GM18909 (cell line): ENCODE measurements at regions not wholly inside any gene's neighbourhood (a gene's known extent, or its start where the extent isn't known, plus 50 kb on each side); places are given as distances from the start of the nearest gene placed in this dataset.
A peak's percentile ranks its signal among the peaks of the same experiment; 100 is the strongest.

ENCODE experiments used
- ATAC-seq: cut with Tn5 transposase; IDR thresholded peaks from one replicate; pipeline ENCODE4 v1.9.1; 2021; ENCODE audit warnings: mild to moderate bottlenecking; ENCODE audit not compliant: unreplicated experiment, poor library complexity

- ATAC-seq: no peak
Measured at GRCh38 chr4:185862340-185862739, 50.3 kb upstream of the SORBS2 start.

GRCh38 chr4:185863946-185864345 lies 52.0 kb upstream of the SORBS2 start:
- ATAC-seq: no peak

- ATAC-seq: no peak
Measured at GRCh38 chr4:185865901-185866328, 53.9 kb upstream of the SORBS2 start.

GRCh38 chr4:185867770-185868169 lies 55.8 kb upstream of the SORBS2 start:
- ATAC-seq: no peak

GRCh38 chr4:185868983-185869382 lies 57.0 kb upstream of the SORBS2 start:
- no peak for ATAC-seq

GRCh38 chr4:185869427-185869826 lies 57.4 kb upstream of the SORBS2 start:
- no peak for ATAC-seq

- ATAC-seq: no peak
Measured at GRCh38 chr4:185870366-185870765, 58.4 kb upstream of the SORBS2 start.

- no peak for ATAC-seq
Measured at GRCh38 chr4:185872747-185873380, 60.9 kb upstream of the SORBS2 start.

- no peak for ATAC-seq
Measured at GRCh38 chr4:185874516-185875230, 62.7 kb upstream of the SORBS2 start.

GRCh38 chr4:185875316-185875907 lies 63.4 kb upstream of the SORBS2 start:
- no peak for ATAC-seq

- ATAC-seq: no peak
Measured at GRCh38 chr4:185878633-185879032, 66.6 kb upstream of the SORBS2 start.

GRCh38 chr4:185879666-185880312 lies 67.8 kb upstream of the SORBS2 start:
- no peak for ATAC-seq

- no peak for ATAC-seq
Measured at GRCh38 chr4:185880571-185880970, 68.6 kb upstream of the SORBS2 start.

- no peak for ATAC-seq
Measured at GRCh38 chr4:185881430-185881829, 69.4 kb upstream of the SORBS2 start.

- ATAC-seq: no peak
Measured at GRCh38 chr4:185883591-185883990, 71.6 kb upstream of the SORBS2 start.

- no peak for ATAC-seq
Measured at GRCh38 chr4:185885075-185885474, 73.1 kb upstream of the SORBS2 start.

GRCh38 chr4:185885604-185886003 lies 73.6 kb upstream of the SORBS2 start:
- no peak for ATAC-seq

- ATAC-seq: peak; percentile 55
Measured at GRCh38 chr4:185886832-185887524, 75.0 kb upstream of the SORBS2 start.

GRCh38 chr4:185888676-185889075 lies 76.7 kb upstream of the SORBS2 start:
- ATAC-seq: no peak

GRCh38 chr4:185889585-185889984 lies 77.6 kb upstream of the SORBS2 start:
- ATAC-seq: no peak

- ATAC-seq: no peak
Measured at GRCh38 chr4:185890196-185890595, 78.2 kb upstream of the SORBS2 start.
